Small intestine (tissue), 7 donors: ENCODE measurements at regions not wholly inside any gene's neighbourhood (a gene's known extent, or its start where the extent isn't known, plus 50 kb on each side); places are given as distances from the start of the nearest gene placed in this dataset.
"Not testable (repeated sequence)": the region's sequence is repeated elsewhere in the genome, so short reads cannot be mapped to it uniquely, and the experiment has no call there.

Experiments
- DNase-seq, 2 donors: peaks; one replicate each; pipeline versions ENCODE4 v3.0.0 to v3.0.0-alpha.2; 2013
- FAIRE-seq: peaks from 2 replicates; lab custom pipeline; 2012; peaks lifted over from hg19 to GRCh38; lab: Jason Lieb, UNC
- H3K27ac ChIP-seq, 3 donors: one replicate each; pipeline ENCODE4 v1.5.1; 2013; ENCODE audit warnings: low read length in 2 of 3, mild to moderate bottlenecking in 2 of 3, control low read depth in 1 of 3, inconsistent platforms in 1 of 3, low read depth in 1 of 3, moderate library complexity in 1 of 3
- H3K27me3 ChIP-seq, 3 donors: one replicate each; pipeline ENCODE4 v1.6.1; 2013; ENCODE audit warnings: low read length in 3 of 3, inconsistent platforms in 1 of 3; ENCODE audit not compliant: control insufficient read depth in 3 of 3, insufficient read depth in 3 of 3
- H3K36me3 ChIP-seq, 3 donors: one replicate each; pipeline ENCODE4 v1.6.1; 2013; ENCODE audit warnings: low read length in 3 of 3, inconsistent platforms in 1 of 3, low read depth in 1 of 3, mild to moderate bottlenecking in 1 of 3, moderate library complexity in 1 of 3; ENCODE audit not compliant: control insufficient read depth in 3 of 3, insufficient read depth in 2 of 3
- H3K4me1 ChIP-seq, 3 donors: one replicate each; pipeline ENCODE4 v1.6.1; 2013; ENCODE audit warnings: low read length in 2 of 3, inconsistent platforms in 1 of 3, low read depth in 1 of 3, mild to moderate bottlenecking in 1 of 3, moderate library complexity in 1 of 3; ENCODE audit not compliant: control insufficient read depth in 3 of 3, insufficient read depth in 2 of 3
- H3K4me3 ChIP-seq, 3 donors: one replicate each; pipeline ENCODE4 v1.5.1; 2013; ENCODE audit warnings: low read length in 3 of 3, control low read depth in 1 of 3, inconsistent platforms in 1 of 3, low read depth in 1 of 3, mild to moderate bottlenecking in 1 of 3, moderate library complexity in 1 of 3
- H3K9me3 ChIP-seq, 2 donors: one replicate each; pipeline ENCODE4 v1.6.1; 2013; ENCODE audit warnings: low read depth in 1 of 2, low read length in 1 of 2; ENCODE audit not compliant: control insufficient read depth in 2 of 2, insufficient read depth in 1 of 2
- WGBS, 3 donors: extraction: QIAGEN DNeasy Blood & Tissue Kit; methylation state at CpG; one replicate each; pipeline ENCODE4 v1.1.7; 2013; 5-methylcytosine and 5-hydroxymethylcytosine counted together
- donor health status: healthy with polysubstance abuse.
- donor health status: control.
- donor health status: control.
- donor health status: Bipolar disorder and iron deficiency.
- donor health status: healthy.

DNA sequence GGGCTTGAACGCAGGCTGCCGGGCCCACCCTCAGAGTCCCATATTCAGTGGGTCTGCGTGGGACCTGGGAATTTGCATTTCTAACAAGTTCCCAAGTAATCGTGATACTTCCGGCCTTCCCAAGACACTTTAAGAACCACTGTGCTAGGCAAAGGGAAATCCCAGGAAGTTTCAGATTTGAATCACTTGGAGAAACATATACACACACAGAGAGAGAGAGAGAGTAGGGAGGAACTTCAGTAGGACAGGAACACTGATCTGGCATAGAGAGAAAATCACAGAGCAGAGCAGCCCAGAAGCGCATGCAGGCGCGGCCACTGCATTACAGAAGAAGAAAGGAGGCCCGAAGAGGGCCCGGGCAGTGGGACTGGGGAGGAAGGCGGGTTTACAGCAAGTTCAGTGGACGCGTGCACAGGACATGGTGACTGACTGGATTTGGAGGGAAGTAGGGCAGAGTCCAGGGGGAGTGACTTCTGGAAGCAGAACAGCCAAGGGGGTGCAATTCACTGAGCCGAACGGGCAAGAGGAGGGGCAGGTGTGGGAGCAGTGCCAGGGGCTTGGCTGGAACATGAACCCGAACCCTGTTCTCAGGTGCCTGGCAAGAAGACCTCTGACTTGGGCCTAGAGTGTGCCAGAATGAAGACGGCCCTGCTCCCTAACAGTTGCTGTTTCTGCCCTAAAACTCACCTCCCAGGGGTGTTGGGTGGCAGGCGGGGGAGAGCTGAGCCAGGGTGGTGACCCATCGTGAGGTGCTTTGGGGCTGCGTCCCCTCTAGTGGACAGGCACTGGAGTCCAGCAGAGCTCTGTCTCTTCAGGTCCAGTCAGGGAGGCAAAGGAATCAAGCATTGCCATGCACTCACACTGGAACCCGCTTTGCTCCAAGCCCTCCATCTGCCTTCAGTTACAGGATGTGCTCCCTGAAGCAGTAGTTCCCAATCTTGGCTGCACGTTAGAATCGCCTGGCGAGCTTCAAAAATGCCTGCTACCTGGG, 101.3 kb upstream of the HES1 start:
- Histone ChIP-seq H3K27me3 (no peaks in the 10 kb centered on the region), H3K36me3 (no peaks in the 10 kb centered on the region), H3K9me3 (no peaks in the 10 kb centered on the region), H3K4me1 (peaks cover 11 to 50% (median 19%) of the 10 kb centered on the region in 3 donors), H3K27ac (peak overlapping the region; percentile 82 to 97 (median 94)), H3K4me3 (no peak overlapping the region)
- no peak for FAIRE-seq
- 21 to 63% (median 38%) methylated on average over 22 to 24 of the region's 24 CpGs for WGBS, 3 donors
- DNase-seq, result peak; percentile 89 to 98

DNA sequence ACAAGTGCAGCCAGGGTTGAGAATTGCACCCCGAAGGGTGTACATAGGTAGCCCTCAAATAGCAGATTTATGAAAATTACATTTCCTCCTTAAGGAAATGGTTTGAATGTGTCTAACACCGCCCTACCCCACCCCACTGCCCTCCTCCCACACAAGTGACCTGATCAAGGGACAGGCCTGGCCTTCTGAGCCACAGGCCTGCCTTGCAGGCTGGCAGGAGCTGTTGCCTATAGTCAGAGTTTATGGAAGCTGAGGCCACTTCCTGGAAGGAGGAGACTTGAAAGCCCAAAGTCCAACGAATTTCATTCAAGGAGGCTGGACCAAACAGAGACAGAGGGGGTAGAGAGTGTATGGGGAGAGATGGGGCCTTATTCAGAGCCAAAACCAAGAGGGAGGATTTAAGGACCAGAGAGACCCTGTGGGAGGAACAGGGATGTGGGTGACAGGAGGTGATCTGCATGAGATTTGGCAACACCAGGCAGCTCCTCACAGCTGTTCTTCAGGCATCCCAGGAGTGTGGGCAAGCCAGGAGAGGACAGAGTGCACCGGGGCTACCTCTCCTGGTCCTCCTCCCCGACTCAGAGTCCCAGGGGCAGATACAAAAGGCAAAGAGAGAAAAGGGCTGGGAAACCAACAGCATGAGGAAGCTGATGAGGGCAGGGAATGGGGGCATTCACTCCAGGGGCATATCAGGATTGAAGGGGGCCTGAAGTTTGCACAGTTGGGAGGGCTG, 100.4 kb upstream of the HES1 start:
- Histone ChIP-seq H3K9me3 (no peaks in the 10 kb centered on the region), H3K36me3 (no peaks in the 10 kb centered on the region), H3K4me3 (no peak overlapping the region), H3K27me3 (no peaks in the 10 kb centered on the region), H3K27ac (peak overlapping the region; percentile 82 to 97 (median 94)), H3K4me1 (peaks cover 11 to 43% (median 17%) of the 10 kb centered on the region in 3 donors)
- WGBS, 3 donors, result 10 to 47% (median 22%) methylated on average over 5 of the region's 5 CpGs
- DNase-seq (peak; percentile 87 to 94), FAIRE-seq (no peak)

DNA sequence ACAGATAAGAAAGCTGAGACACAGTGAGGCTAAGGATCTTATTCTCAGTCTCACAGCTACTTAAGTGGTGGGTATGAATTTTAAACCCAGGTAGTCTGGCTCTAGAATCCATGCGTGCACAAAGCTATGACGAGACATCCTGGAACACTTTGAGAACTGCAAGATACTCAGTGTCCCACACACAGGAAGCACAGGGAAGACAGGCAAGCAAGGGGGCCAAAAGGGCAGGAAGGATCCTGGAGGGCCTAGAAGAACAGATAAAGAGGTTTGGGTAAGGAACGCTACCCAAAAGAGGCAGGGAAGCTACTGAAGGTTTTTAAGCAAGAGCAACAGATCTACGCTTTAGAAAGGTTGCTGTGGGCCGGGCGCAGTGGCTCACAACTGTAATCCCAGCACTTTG, 99.1 kb upstream of the HES1 start:
- Histone ChIP-seq H3K27ac (no peak overlapping the region), H3K27me3 (no peaks in the 10 kb centered on the region), H3K9me3 (no peaks in the 10 kb centered on the region), H3K4me3 (no peak overlapping the region), H3K36me3 (no peaks in the 10 kb centered on the region), H3K4me1 (peaks cover 11 to 41% (median 17%) of the 10 kb centered on the region in 3 donors)
- DNase-seq (no peak), FAIRE-seq (no peak)
- 84 to 96% (median 87%) methylated on average over 6 of the region's 6 CpGs for WGBS, 3 donors

DNA sequence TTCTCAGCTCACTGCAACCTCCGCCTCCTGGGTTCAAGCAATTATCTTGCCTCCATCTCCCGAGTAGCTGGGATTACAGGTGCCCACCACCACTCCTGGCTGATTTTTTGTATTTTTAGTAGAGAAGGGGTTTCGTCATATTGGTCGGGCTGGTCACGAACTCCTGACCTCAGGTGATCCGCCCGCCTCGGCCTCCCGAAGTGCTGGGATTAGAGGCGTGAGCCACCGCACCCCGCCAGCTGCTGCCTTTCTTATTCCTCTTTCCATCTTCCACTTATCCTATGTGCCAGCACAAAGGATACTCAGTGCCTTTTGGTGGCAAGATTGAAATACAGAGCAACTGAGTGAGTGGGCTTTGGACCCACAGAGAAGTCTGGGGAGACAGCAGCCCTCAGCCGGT, 97.6 kb upstream of the HES1 start:
- not testable (repeated sequence) for H3K36me3 ChIP-seq, H3K9me3 ChIP-seq, H3K27ac ChIP-seq, H3K27me3 ChIP-seq, FAIRE-seq, H3K4me3 ChIP-seq, DNase-seq
- peaks cover 11 to 31% (median 12%) of the 10 kb centered on the region in 3 donors for H3K4me1 ChIP-seq
- WGBS, 3 donors, result 60 to 76% (median 72%) methylated on average over 13 of the region's 13 CpGs

DNA sequence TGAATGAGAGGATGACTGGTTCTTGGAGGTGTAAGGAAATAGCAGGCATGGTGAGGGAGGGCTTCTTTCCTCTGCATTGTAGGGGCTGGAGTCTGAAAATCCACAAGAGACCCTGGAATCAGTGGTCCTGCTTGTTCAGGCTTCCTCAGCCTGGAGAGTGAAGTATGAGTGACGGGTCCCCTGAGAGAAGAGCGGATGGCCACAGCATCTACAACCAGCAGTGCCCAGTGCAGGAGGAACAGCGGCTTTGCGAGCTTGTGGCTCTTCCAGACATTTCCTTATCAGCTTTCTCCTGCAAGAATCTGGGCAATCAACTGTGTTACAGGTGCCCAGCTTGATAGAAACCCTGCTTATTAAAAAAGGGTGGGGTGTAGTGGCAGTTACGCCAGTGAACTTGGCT, 97.0 kb upstream of the HES1 start:
- 23 to 65% (median 27%) methylated on average over 5 of the region's 5 CpGs for WGBS, 3 donors
- H3K9me3 ChIP-seq, result no peaks in the 10 kb centered on the region
- no peaks in the 10 kb centered on the region for H3K27me3 ChIP-seq
- DNase-seq (peak in 1 of 2 donors; percentile 49), FAIRE-seq (no peak)
- H3K27ac ChIP-seq, result peak overlapping the region in 1 of 3 donors; percentile 24
- H3K4me1 ChIP-seq, result peaks cover 9 to 25% (median 11%) of the 10 kb centered on the region in 3 donors
- H3K4me3 ChIP-seq, result no peak overlapping the region
- H3K36me3 ChIP-seq, result no peaks in the 10 kb centered on the region

DNA sequence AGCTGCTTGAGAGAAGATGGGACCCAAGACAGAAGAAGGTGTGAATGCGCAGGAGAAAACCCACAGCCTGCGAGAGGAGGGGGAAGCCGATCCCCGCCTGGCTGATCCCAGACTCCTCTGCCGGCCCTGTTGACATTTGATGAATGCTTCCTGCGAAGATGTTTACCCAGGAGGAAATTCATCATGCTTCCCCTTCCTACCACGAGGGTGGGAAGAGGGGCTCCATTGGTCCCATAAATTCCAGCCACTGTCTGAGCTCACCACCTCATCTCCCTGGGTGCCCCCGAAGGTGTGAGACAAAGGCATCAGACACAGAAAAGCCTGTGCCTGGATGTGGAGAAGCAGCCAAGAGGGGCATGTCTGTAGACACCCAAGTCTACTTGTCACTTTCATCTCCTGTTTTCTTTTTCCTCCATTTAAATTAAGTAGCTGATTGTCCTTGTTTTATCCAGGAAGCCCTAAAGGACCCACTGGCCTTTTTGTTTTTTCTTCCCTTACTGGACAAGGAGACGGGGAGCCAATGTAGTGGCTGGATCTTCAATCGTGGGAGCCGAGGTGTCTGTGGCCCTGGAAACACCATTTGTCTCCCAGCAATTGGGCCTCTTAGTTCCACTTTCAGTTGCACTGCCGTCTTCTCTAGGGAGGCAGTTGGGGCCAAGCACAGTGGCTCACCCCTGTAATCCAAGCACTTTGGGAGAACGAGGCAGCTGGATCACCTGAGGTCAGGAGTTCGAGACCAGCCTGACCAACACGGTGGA, 95.3 kb upstream of the HES1 start:
- Histone ChIP-seq H3K27ac (no peak overlapping the region), H3K9me3 (no peaks in the 10 kb centered on the region), H3K36me3 (no peaks in the 10 kb centered on the region), H3K4me3 (no peak overlapping the region), H3K4me1 (peaks cover 8 to 10% (median 8%) of the 10 kb centered on the region in 3 donors), H3K27me3 (no peaks in the 10 kb centered on the region)
- 59 to 64% (median 61%) methylated on average over 15 of the region's 15 CpGs for WGBS, 3 donors
- FAIRE-seq (no peak), DNase-seq (no peak)

DNA sequence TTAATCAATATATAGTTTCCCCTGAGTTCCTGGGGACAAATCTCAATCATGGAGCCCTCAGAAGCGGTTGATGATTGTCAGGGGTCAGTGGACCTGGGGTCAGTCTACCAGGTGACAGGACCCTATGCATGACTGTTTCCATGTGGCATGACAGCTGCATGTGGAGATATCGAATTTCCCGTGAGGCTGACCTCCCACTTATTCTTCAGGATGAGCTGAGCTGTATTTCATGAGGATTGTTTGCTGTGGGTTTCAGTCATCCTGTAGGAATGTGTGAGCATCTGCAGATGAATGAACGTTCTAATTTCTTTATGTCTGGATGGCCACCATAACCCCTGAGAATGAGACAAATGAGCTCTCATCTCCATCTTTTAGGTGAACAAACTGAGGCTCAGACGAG, 93.0 kb upstream of the HES1 start:
- WGBS, 3 donors, result 84 to 88% (median 88%) methylated on average over 5 of the region's 5 CpGs
- Histone ChIP-seq H3K27me3 (no peaks in the 10 kb centered on the region), H3K36me3 (no peaks in the 10 kb centered on the region), H3K27ac (no peak overlapping the region), H3K4me1 (peaks cover 0 to 7% (median 3%) of the 10 kb centered on the region in 3 donors), H3K9me3 (no peaks in the 10 kb centered on the region), H3K4me3 (no peak overlapping the region)
- no peak for FAIRE-seq
- no peak for DNase-seq

DNA sequence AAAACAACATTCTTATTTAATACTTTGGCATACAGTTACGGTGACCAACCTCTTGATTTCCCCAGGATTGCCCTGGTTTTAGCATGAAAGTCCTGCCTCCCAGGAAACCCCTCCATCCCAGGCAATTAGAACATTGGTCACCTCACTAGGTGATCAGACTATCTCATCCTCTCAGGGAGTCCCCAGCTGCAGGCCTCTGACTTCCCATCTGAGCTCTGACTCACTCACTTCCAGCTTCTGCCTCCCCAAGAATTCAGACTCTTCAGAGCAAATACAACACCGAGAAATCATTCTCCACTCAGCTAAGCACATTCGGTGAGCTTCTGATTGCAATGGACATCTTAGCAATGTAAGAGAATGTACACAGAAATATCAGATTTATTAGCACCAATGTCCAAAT, 92.4 kb upstream of the HES1 start:
- no peaks in the 10 kb centered on the region for H3K9me3 ChIP-seq
- H3K36me3 ChIP-seq, result no peaks in the 10 kb centered on the region
- H3K27me3 ChIP-seq, result no peaks in the 10 kb centered on the region
- H3K4me1 ChIP-seq, result peaks cover 0 to 7% (median 3%) of the 10 kb centered on the region in 3 donors
- DNase-seq, result no peak
- 79 to 87% (median 85%) methylated on average over 3 of the region's 3 CpGs for WGBS, 3 donors
- FAIRE-seq, result no peak
- H3K27ac ChIP-seq, result no peak overlapping the region
- H3K4me3 ChIP-seq, result no peak overlapping the region
